Endodermal cell (in vitro differentiated cells): ENCODE measurements at regions not wholly inside any gene's neighbourhood (a gene's known extent, or its start where the extent isn't known, plus 50 kb on each side); places are given as distances from the start of the nearest gene placed in this dataset.

Experiments used
- DNase-seq: peaks from one replicate; pipeline ENCODE4 v3.0.0-alpha.2; 2017
- H3K27ac ChIP-seq: 2 replicates; pipeline ENCODE4 v1.5.1; 2013; ENCODE audit warnings: mild to moderate bottlenecking, low read depth, low read length, moderate library complexity
- H3K27me3 ChIP-seq: 2 replicates; pipeline ENCODE4 v1.6.1; 2013; ENCODE audit warnings: mild to moderate bottlenecking, low read length, moderate library complexity; ENCODE audit not compliant: insufficient read depth, control insufficient read depth, poor library complexity, severe bottlenecking
- H3K36me3 ChIP-seq: 2 replicates; pipeline ENCODE4 v1.7.0; 2013; ENCODE audit warnings: mild to moderate bottlenecking, low read length, moderate library complexity; ENCODE audit not compliant: control insufficient read depth, insufficient read depth
- H3K4me1 ChIP-seq: one replicate; pipeline ENCODE4 v1.7.0; 2013; ENCODE audit warnings: low read length; ENCODE audit not compliant: control insufficient read depth, insufficient read depth
- H3K4me3 ChIP-seq: 2 replicates; pipeline ENCODE4 v1.5.1; 2013; ENCODE audit warnings: mild to moderate bottlenecking, low read length, moderate library complexity
- H3K9ac ChIP-seq: 2 replicates; pipeline ENCODE4 v1.6.1; 2013; ENCODE audit warnings: mild to moderate bottlenecking, low read length, moderate library complexity; ENCODE audit not compliant: poor library complexity, severe bottlenecking; ENCODE audit errors: extremely low read depth
- H3K9me3 ChIP-seq: 2 replicates; pipeline ENCODE4 v1.6.1; 2013; ENCODE audit warnings: mild to moderate bottlenecking, low read length, moderate library complexity; ENCODE audit not compliant: control insufficient read depth
- H3K27ac Mint-ChIP-seq: 2 replicates; pipeline ENCODE4 v1.8.0; 2020; ENCODE audit warnings: mixed read lengths
- H3K27me3 Mint-ChIP-seq: 2 replicates; pipeline ENCODE4 v1.8.0; 2021; ENCODE audit warnings: mild to moderate bottlenecking, mixed read lengths; ENCODE audit not compliant: insufficient read depth
- H3K36me3 Mint-ChIP-seq: 2 replicates; pipeline ENCODE4 v1.8.0; 2020; ENCODE audit warnings: low read depth, mixed read lengths
- H3K4me1 Mint-ChIP-seq: 2 replicates; pipeline ENCODE4 v1.8.0; 2020; ENCODE audit warnings: mixed read lengths
- H3K4me3 Mint-ChIP-seq: 2 replicates; pipeline ENCODE4 v1.8.0; 2020; ENCODE audit warnings: mild to moderate bottlenecking, moderate library complexity, mixed read lengths
- H3K9me3 Mint-ChIP-seq: 2 replicates; pipeline ENCODE4 v1.8.0; 2020; ENCODE audit warnings: mild to moderate bottlenecking, mixed read lengths
- CTCF ChIP-seq: fragments of 200-600 bp; sonication (generic); conservative IDR thresholded peaks from 2 replicates; pipeline ENCODE4 v1.5.0; 2021; ENCODE audit warnings: antibody characterized with exemption, mild to moderate bottlenecking
- WGBS, 2 experiments: methylation state at CpG; one replicate each; pipeline versions ENCODE4 v1.1.5 to v1.1.7; 2013; ENCODE audit warnings: missing lambda C conversion rate in 2 of 2, mixed read lengths in 1 of 2; ENCODE audit not compliant: insufficient coverage in 1 of 2, insufficient read length in 1 of 2; 5-methylcytosine and 5-hydroxymethylcytosine counted together

DNA sequence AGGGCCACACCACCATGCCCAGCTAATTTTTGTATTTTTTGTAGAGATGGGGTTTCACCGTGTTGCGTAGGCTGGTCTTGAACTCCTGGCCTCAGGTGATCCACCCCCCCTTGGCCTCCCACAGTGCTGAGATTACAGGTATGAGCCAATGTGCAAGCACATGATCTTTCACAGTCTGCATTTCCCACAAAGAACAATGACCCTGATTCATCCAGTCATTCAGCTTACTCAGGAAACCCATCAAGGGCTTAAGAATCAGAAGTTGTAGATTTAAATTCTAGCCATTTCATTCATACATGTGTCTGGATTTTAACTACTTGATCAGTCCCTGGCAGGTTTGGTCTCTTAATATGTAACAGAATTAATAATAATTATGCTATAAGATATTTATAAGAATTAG, 2065.7 kb downstream of the MRPL39 start:
- H3K27me3 Mint-ChIP-seq, result no peaks in the 10 kb centered on the region
- Histone ChIP-seq H3K4me1 (no peaks in the 10 kb centered on the region), H3K27me3 (no peaks in the 10 kb centered on the region), H3K9me3 (peaks cover 8% of the 10 kb centered on the region), H3K36me3 (no peaks in the 10 kb centered on the region), H3K9ac (no peak overlapping the region), H3K27ac (no peak overlapping the region), H3K4me3 (no peak overlapping the region)
- 81 to 88% methylated on average over 2 of the region's 2 CpGs for WGBS, 2 experiments
- no peaks in the 10 kb centered on the region for H3K36me3 Mint-ChIP-seq
- no peak overlapping the region for H3K27ac Mint-ChIP-seq
- no peak for TF ChIP-seq CTCF
- DNase-seq, result no peak
- H3K9me3 Mint-ChIP-seq, result peaks cover 41% of the 10 kb centered on the region
- no peaks in the 10 kb centered on the region for H3K4me1 Mint-ChIP-seq
- H3K4me3 Mint-ChIP-seq, result no peak overlapping the region

- Histone ChIP-seq H3K27me3 (no peaks in the 10 kb centered on the region), H3K4me1 (no peaks in the 10 kb centered on the region), H3K27ac (no peak overlapping the region), H3K4me3 (no peak overlapping the region), H3K9me3 (peaks cover 8% of the 10 kb centered on the region), H3K36me3 (no peaks in the 10 kb centered on the region), H3K9ac (no peak overlapping the region)
- no peaks in the 10 kb centered on the region for H3K36me3 Mint-ChIP-seq
- H3K9me3 Mint-ChIP-seq, result peaks cover 24% of the 10 kb centered on the region
- no peak overlapping the region for H3K27ac Mint-ChIP-seq
- no peak for DNase-seq
- no peaks in the 10 kb centered on the region for H3K4me1 Mint-ChIP-seq
- 91% methylated on average over 1 of the region's 1 CpG; no CpG with 5 or more reads in 1 of the 2 experiments for WGBS, 2 experiments
- no peaks in the 10 kb centered on the region for H3K27me3 Mint-ChIP-seq
- no peak overlapping the region for H3K4me3 Mint-ChIP-seq
- no peak for TF ChIP-seq CTCF
Observed at GRCh38 chr21:23534850-23535249, 2072.4 kb downstream of the MRPL39 start.

- Mint-ChIP-seq H3K9me3 (peaks cover 22% of the 10 kb centered on the region), H3K36me3 (no peaks in the 10 kb centered on the region), H3K27ac (no peak overlapping the region), H3K4me3 (no peak overlapping the region), H3K27me3 (no peaks in the 10 kb centered on the region), H3K4me1 (no peaks in the 10 kb centered on the region)
- H3K9ac ChIP-seq, result no peak overlapping the region
- DNase-seq, result no peak
- no peaks in the 10 kb centered on the region for H3K4me1 ChIP-seq
- no peak for TF ChIP-seq CTCF
- no peaks in the 10 kb centered on the region for H3K36me3 ChIP-seq
- no peak overlapping the region for H3K27ac ChIP-seq
- H3K27me3 ChIP-seq, result no peaks in the 10 kb centered on the region
- H3K4me3 ChIP-seq, result no peak overlapping the region
- H3K9me3 ChIP-seq, result no peaks in the 10 kb centered on the region
Observed at GRCh38 chr21:23531444-23531843, 2075.8 kb downstream of the MRPL39 start.
